Peyer's patch (tissue), 4 donors: ENCODE measurements at regions not wholly inside any gene's neighbourhood (a gene's known extent, or its start where the extent isn't known, plus 50 kb on each side); places are given as distances from the start of the nearest gene placed in this dataset.

ENCODE experiments used
- POLR2A ChIP-seq, 2 donors: fragments of 450-650 bp; IDR thresholded peaks; one replicate each; pipeline ENCODE4 v1.5.1; 2017; ENCODE audit warnings: antibody characterized with exemption in 2 of 2, mild to moderate bottlenecking in 2 of 2, moderate library complexity in 2 of 2
- TF ChIP-seq, protein P1 (sequence below), 6 experiments: fragments of 450-650 bp in 4 of 6; fragments of 200-600 bp in 2 of 6; sonication (generic) in 1 of 6; IDR thresholded peaks; one replicate each; pipeline ENCODE4 v1.5.1; 2017 to 2019; ENCODE audit warnings: antibody characterized with exemption in 6 of 6, mild to moderate bottlenecking in 3 of 6, moderate library complexity in 1 of 6

- TF ChIP-seq, protein P1, sequence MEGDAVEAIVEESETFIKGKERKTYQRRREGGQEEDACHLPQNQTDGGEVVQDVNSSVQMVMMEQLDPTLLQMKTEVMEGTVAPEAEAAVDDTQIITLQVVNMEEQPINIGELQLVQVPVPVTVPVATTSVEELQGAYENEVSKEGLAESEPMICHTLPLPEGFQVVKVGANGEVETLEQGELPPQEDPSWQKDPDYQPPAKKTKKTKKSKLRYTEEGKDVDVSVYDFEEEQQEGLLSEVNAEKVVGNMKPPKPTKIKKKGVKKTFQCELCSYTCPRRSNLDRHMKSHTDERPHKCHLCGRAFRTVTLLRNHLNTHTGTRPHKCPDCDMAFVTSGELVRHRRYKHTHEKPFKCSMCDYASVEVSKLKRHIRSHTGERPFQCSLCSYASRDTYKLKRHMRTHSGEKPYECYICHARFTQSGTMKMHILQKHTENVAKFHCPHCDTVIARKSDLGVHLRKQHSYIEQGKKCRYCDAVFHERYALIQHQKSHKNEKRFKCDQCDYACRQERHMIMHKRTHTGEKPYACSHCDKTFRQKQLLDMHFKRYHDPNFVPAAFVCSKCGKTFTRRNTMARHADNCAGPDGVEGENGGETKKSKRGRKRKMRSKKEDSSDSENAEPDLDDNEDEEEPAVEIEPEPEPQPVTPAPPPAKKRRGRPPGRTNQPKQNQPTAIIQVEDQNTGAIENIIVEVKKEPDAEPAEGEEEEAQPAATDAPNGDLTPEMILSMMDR (IDR thresholded peaks at IDR 0.05) = no peak
- TF ChIP-seq POLR2A (IDR thresholded peaks at IDR 0.05) = no peak
Observed at GRCh38 chr2:226172939-226173338, 626.7 kb downstream of the IRS1 start.
